Calu3 (cell line): ENCODE measurements at regions not wholly inside any gene's neighbourhood (a gene's known extent, or its start where the extent isn't known, plus 50 kb on each side); places are given as distances from the start of the nearest gene placed in this dataset.

ENCODE experiments used
- BruUV-seq: library from RNA; stranded (reverse); fragments of 400-500 nt; replicated peaks from 2 replicates; lab custom pipeline; 2021; lab: Mats Ljungman, UMichigan
- CTCF ChIA-PET: fragments of 300-600 bp; sonication (Branson Sonifier 250); formaldehyde crosslinking; loops from one replicate; lab custom pipeline; 2022; ENCODE audit warnings: antibody characterized with exemption; lab: Charles Lee
- DNase-seq: peaks from one replicate; pipeline ENCODE4 v3.0.0; 2022
- H3K27ac Mint-ChIP-seq: one replicate; pipeline ENCODE4 v1.8.0; 2022; ENCODE audit warnings: mixed read lengths; ENCODE audit not compliant: unreplicated experiment
- H3K27me3 Mint-ChIP-seq: one replicate; pipeline ENCODE4 v1.8.0; 2022; ENCODE audit warnings: mixed read lengths; ENCODE audit not compliant: unreplicated experiment
- H3K36me3 Mint-ChIP-seq: one replicate; pipeline ENCODE4 v1.8.0; 2022; ENCODE audit warnings: mild to moderate bottlenecking, moderate library complexity, mixed read lengths; ENCODE audit not compliant: insufficient read depth, unreplicated experiment
- H3K4me1 Mint-ChIP-seq: one replicate; pipeline ENCODE4 v1.8.0; 2022; ENCODE audit warnings: mild to moderate bottlenecking, low read depth, mixed read lengths; ENCODE audit not compliant: unreplicated experiment
- H3K4me3 Mint-ChIP-seq: one replicate; pipeline ENCODE4 v1.8.0; 2022; ENCODE audit warnings: mild to moderate bottlenecking, low read depth, moderate library complexity, mixed read lengths; ENCODE audit not compliant: unreplicated experiment
- H3K9me3 Mint-ChIP-seq: one replicate; pipeline ENCODE4 v1.8.0; 2022; ENCODE audit warnings: low read depth, mixed read lengths; ENCODE audit not compliant: unreplicated experiment
- CTCF ChIP-seq: fragments of 200-600 bp; IDR thresholded peaks from one replicate; pipeline ENCODE4 v1.8.0; 2022; ENCODE audit warnings: antibody characterized with exemption; ENCODE audit not compliant: unreplicated experiment
- intact Hi-C: fragments of 100-400 bp; cut with micrococcal nuclease; formaldehyde crosslinking; loops from one replicate; pipeline ENCODE4 v1.10.0; 2022; ENCODE audit not compliant: unreplicated experiment

- H3K27ac Mint-ChIP-seq: no peak overlapping the region
- BruUV-seq: no TSS peak
- intact Hi-C loops: loop anchor here (10.0 kb wide), 1 partner anchor 202 kb away; no protein-coding TSS in a partner anchor
- no peaks in the 10 kb centered on the region for H3K27me3 Mint-ChIP-seq
- no peak for TF ChIP-seq CTCF
- H3K9me3 Mint-ChIP-seq: no peaks in the 10 kb centered on the region
- CTCF ChIA-PET: no interaction called here
- H3K4me1 Mint-ChIP-seq: no peaks in the 10 kb centered on the region
- no peak for DNase-seq
- H3K36me3 Mint-ChIP-seq: peaks cover 11% of the 10 kb centered on the region
- no peak overlapping the region for H3K4me3 Mint-ChIP-seq
Observed at GRCh38 chr10:3666525-3667302, 118.3 kb downstream of the KLF6 start.

GRCh38 chr10:3665316-3665908 is 119.6 kb downstream of the KLF6 start:
- intact Hi-C loops: loop anchor here (10.0 kb wide), 1 partner anchor 201 kb away; no protein-coding TSS in a partner anchor
- no TSS peak for BruUV-seq
- CTCF ChIA-PET: no interaction called here

GRCh38 chr10:3662775-3663174 is 122.2 kb downstream of the KLF6 start:
- no peaks in the 10 kb centered on the region for H3K27me3 Mint-ChIP-seq
- CTCF ChIA-PET: no interaction called here
- H3K9me3 Mint-ChIP-seq: no peaks in the 10 kb centered on the region
- intact Hi-C loops: loop anchor here (10.0 kb wide), 1 partner anchor 198 kb away; no protein-coding TSS in a partner anchor
- no peak for TF ChIP-seq CTCF
- BruUV-seq: no TSS peak
- no peak overlapping the region for H3K27ac Mint-ChIP-seq
- no peaks in the 10 kb centered on the region for H3K36me3 Mint-ChIP-seq
- no peak for DNase-seq
- H3K4me3 Mint-ChIP-seq: no peak overlapping the region
- no peaks in the 10 kb centered on the region for H3K4me1 Mint-ChIP-seq

More at GRCh38 chr10:3665316-3665908, 119.6 kb downstream of the KLF6 start:
- H3K4me1 Mint-ChIP-seq: no peaks in the 10 kb centered on the region
- H3K4me3 Mint-ChIP-seq: no peak overlapping the region
- no peak for DNase-seq
- no peak for TF ChIP-seq CTCF
- H3K36me3 Mint-ChIP-seq: peaks cover 11% of the 10 kb centered on the region
- no peaks in the 10 kb centered on the region for H3K9me3 Mint-ChIP-seq
- H3K27ac Mint-ChIP-seq: no peak overlapping the region
- H3K27me3 Mint-ChIP-seq: no peaks in the 10 kb centered on the region

GRCh38 chr10:3661271-3661670 is 123.7 kb downstream of the KLF6 start:
- no TSS peak for BruUV-seq
- H3K27ac Mint-ChIP-seq: no peak overlapping the region
- H3K36me3 Mint-ChIP-seq: no peaks in the 10 kb centered on the region
- no peaks in the 10 kb centered on the region for H3K9me3 Mint-ChIP-seq
- no peak for TF ChIP-seq CTCF
- CTCF ChIA-PET: interaction anchor here (0.6 kb wide), 1 partner anchor 72 kb away, joined by 3 read pairs; no protein-coding TSS in a partner anchor
- intact Hi-C loops: loop anchor here (10.0 kb wide), 1 partner anchor 196 kb away; no protein-coding TSS in a partner anchor
- peaks cover 1% of the 10 kb centered on the region for H3K27me3 Mint-ChIP-seq
- H3K4me1 Mint-ChIP-seq: no peaks in the 10 kb centered on the region
- H3K4me3 Mint-ChIP-seq: no peak overlapping the region
- no peak for DNase-seq
